GM06990 (cell line): ENCODE measurements at regions not wholly inside any gene's neighbourhood (a gene's known extent, or its start where the extent isn't known, plus 50 kb on each side); places are given as distances from the start of the nearest gene placed in this dataset.

Experiments used
- DNase-seq: peaks from one replicate; pipeline ENCODE4 v3.0.0-alpha.2; 2011; ENCODE audit not compliant: insufficient read length; ENCODE audit errors: extremely low read depth
- H3K27me3 ChIP-seq: replicated peaks from 2 replicates; pipeline ENCODE4 v1.6.0; 2011; ENCODE audit warnings: low read length; ENCODE audit not compliant: control insufficient read depth, insufficient read depth
- H3K36me3 ChIP-seq: 2 replicates; pipeline ENCODE4 v1.5.1; 2011; ENCODE audit warnings: low read length; ENCODE audit not compliant: control insufficient read depth, insufficient read depth
- H3K4me3 ChIP-seq: replicated peaks from 2 replicates; pipeline ENCODE4 v1.5.1; 2011; ENCODE audit warnings: low read depth, mild to moderate bottlenecking, control low read depth, low read length
- CTCF ChIP-seq: IDR thresholded peaks from 2 replicates; pipeline ENCODE4 v1.5.1; 2011; ENCODE audit warnings: low read length, control low read depth, mild to moderate bottlenecking, inconsistent platforms; ENCODE audit not compliant: insufficient read depth, poor library complexity, severe bottlenecking

- no peaks in the 10 kb centered on the region for H3K36me3 ChIP-seq
- no peak for TF ChIP-seq CTCF
- no peak overlapping the region for H3K4me3 ChIP-seq
- no peak for DNase-seq
- H3K27me3 ChIP-seq, result no peaks in the 10 kb centered on the region
Observed at GRCh38 chr10:33939892-33940291, 605.4 kb upstream of the NRP1 start.

DNA sequence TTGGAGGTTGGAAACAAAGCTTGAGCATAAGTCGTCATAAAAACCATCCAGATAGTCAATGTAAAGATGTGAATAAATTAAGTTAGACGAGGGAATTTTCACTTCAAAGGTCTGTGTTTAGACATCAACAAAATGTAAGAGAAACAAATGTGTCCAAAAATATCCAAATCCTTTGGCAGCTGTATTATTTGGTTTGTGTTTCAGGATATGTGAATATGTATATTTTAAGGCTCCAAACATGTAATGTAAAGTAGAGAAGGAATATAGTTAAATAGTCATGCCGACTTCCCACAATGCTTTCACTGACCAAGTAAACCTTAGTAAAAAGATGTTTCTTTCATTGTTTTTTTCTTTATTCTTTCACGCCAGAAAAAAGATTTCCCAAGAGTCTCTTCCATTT lies 604.9 kb upstream of the NRP1 start:
- no peak for DNase-seq
- H3K27me3 ChIP-seq, result no peaks in the 10 kb centered on the region
- H3K36me3 ChIP-seq, result no peaks in the 10 kb centered on the region
- no peak for TF ChIP-seq CTCF
- H3K4me3 ChIP-seq, result no peak overlapping the region

DNA sequence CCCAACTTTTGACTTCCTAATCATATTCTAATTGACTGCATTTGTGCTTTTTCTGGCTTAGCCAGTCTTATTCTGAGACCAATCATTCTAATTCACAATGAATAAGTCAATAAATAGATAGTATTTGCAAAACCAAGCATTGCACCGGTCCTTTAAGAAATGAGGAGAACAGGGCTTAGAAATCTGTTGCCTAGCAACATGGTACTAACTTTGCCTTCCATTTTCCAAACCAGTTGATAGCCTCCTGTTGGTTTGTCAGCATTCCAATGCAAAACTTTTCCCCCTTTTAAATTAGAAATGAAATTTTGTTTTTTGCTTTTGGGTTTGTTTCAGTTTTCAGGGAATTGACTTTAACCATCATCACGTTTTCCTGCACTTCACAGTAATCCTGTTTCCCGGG lies 603.5 kb upstream of the NRP1 start:
- Histone ChIP-seq H3K36me3 (no peaks in the 10 kb centered on the region), H3K27me3 (no peaks in the 10 kb centered on the region), H3K4me3 (no peak overlapping the region)
- TF ChIP-seq CTCF, result no peak
- DNase-seq, result no peak

DNA sequence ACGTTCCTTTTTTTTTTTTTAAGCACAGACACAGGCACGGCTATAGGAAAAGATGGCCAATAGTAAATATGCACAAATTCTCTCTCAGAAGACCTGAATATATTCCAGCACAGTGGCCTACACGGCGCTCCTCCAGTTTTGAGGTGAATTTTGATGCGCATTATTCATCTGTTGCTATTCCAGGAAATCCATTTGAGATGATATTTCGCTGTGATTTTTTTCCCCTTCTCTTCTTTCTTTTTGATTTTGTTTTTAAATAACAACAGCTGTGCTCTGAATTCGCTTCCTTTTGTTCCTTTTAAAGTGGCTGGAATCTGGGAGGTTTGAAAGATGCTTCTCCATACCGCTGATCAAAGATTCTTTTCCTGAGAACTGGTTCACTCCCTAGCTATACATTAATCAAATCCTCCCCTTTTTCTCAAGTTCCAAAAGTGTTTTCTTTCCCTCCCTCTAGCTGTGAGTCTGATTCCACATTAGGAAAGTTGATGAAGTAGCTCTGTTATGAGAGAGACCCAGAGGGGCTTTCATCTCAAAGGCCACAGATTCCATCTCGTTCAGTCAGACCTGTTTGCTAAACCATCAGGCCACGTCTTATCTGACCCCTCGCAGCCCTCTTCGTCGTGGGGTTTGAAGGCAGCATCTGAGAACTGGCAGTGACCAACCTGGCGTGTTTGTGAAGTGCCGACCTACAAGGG lies 602.7 kb upstream of the NRP1 start:
- no peak for DNase-seq
- Histone ChIP-seq H3K36me3 (no peaks in the 10 kb centered on the region), H3K4me3 (no peak overlapping the region), H3K27me3 (no peaks in the 10 kb centered on the region)
- no peak for TF ChIP-seq CTCF

DNA sequence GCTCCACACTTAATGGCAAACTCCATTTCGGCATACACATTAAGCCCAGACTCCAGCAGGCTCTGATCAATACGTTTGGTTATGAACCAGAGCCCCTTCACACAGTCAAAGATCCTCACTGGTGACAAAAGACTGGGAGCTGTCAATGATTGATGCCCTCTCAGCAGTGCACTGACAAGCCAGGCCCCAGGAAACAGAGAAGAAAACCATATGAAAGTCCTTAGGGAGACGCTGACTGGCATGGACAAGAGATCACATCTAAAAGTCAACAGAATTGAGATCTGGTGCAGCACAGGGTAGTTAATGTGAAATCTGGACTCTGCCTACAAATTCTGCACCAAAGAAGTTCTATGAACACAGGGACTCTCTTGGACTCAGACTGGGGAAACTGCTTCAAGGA lies 600.9 kb upstream of the NRP1 start:
- no peaks in the 10 kb centered on the region for H3K36me3 ChIP-seq
- no peaks in the 10 kb centered on the region for H3K27me3 ChIP-seq
- no peak for TF ChIP-seq CTCF
- no peak overlapping the region for H3K4me3 ChIP-seq
- no peak for DNase-seq

GRCh38 chr10:33930079-33930478 lies 595.6 kb upstream of the NRP1 start:
- Histone ChIP-seq H3K4me3 (no peak overlapping the region), H3K36me3 (no peaks in the 10 kb centered on the region), H3K27me3 (no peaks in the 10 kb centered on the region)
- no peak for TF ChIP-seq CTCF
- DNase-seq, result no peak
